Uterus (tissue), 3 donors: ENCODE measurements at regions not wholly inside any gene's neighbourhood (a gene's known extent, or its start where the extent isn't known, plus 50 kb on each side); places are given as distances from the start of the nearest gene placed in this dataset.

ENCODE experiments used
- DNase-seq, 2 donors: peaks; one replicate each; pipeline ENCODE4 v3.0.0-alpha.2; 2019 to 2020
- H3K27ac ChIP-seq, 2 donors: fragments of 200-600 bp; sonication (generic); 1 replicate in 1 of 2; 2 replicates in 1 of 2; pipeline ENCODE4 v1.5.1; 2016 to 2018
- H3K27me3 ChIP-seq, 2 donors: fragments of 200-600 bp; sonication (generic); one replicate each; pipeline ENCODE4 v1.5.1; 2018 to 2019; ENCODE audit warnings: control low read depth in 1 of 2
- H3K36me3 ChIP-seq, 2 donors: fragments of 200-600 bp; sonication (generic); one replicate each; pipeline ENCODE4 v1.5.1; 2019; ENCODE audit warnings: control low read depth in 1 of 2
- H3K4me1 ChIP-seq, 2 donors: fragments of 200-600 bp; sonication (generic); one replicate each; pipeline ENCODE4 v1.5.1; 2018 to 2019; ENCODE audit warnings: control low read depth in 1 of 2
- H3K4me3 ChIP-seq, 2 donors: fragments of 200-600 bp; sonication (generic); 1 replicate in 1 of 2; 2 replicates in 1 of 2; pipeline ENCODE4 v1.5.1; 2018 to 2019; ENCODE audit warnings: mild to moderate bottlenecking in 1 of 2
- H3K9me3 ChIP-seq, 2 donors: fragments of 200-600 bp; sonication (generic); one replicate each; pipeline ENCODE4 v1.5.1; 2019; ENCODE audit warnings: control low read depth in 1 of 2
- CTCF ChIP-seq, 4 experiments: fragments of 200-600 bp in 2 of 4; fragments of 450-650 bp in 2 of 4; sonication (generic) in 2 of 4; IDR thresholded peaks; one replicate each; pipeline ENCODE4 v1.5.1; 2016 to 2019; ENCODE audit warnings: antibody characterized with exemption in 4 of 4, mild to moderate bottlenecking in 2 of 4, moderate library complexity in 1 of 4
- POLR2A ChIP-seq, 2 donors: fragments of 450-650 bp; IDR thresholded peaks; one replicate each; pipeline ENCODE4 v1.6.1; 2016; ENCODE audit warnings: antibody characterized with exemption in 2 of 2, mild to moderate bottlenecking in 1 of 2, moderate library complexity in 1 of 2
- intact Hi-C: fragments of 100-400 bp; cut with DNase I; formaldehyde crosslinking; loops from one replicate; pipeline ENCODE4 v1.15.1; 2023; ENCODE audit warnings: low total_unique reads
- donor health status: DM: yes; HTN: yes; CAD: no.

GRCh38 chr12:107436376-107436775 is 249.2 kb upstream of the PWP1 start:
- intact Hi-C loops = no loop called here
- H3K4me3 ChIP-seq = no peak overlapping the region
- no peak for DNase-seq
- TF ChIP-seq CTCF (IDR thresholded peaks at IDR 0.05) (no peak), POLR2A (IDR thresholded peaks at IDR 0.05) (no peak)
- no peaks in the 10 kb centered on the region for H3K4me1 ChIP-seq
- H3K27ac ChIP-seq = no peak overlapping the region
- no peaks in the 10 kb centered on the region for H3K27me3 ChIP-seq
- no peaks in the 10 kb centered on the region for H3K9me3 ChIP-seq
- H3K36me3 ChIP-seq = no peaks in the 10 kb centered on the region

GRCh38 chr12:107436836-107437235 is 248.8 kb upstream of the PWP1 start:
- no peak for DNase-seq
- no peak for TF ChIP-seq CTCF (IDR thresholded peaks at IDR 0.05)
- TF ChIP-seq POLR2A (IDR thresholded peaks at IDR 0.05) = no peak
- H3K27ac ChIP-seq = no peak overlapping the region
- no peaks in the 10 kb centered on the region for H3K36me3 ChIP-seq
- no peaks in the 10 kb centered on the region for H3K27me3 ChIP-seq
- H3K9me3 ChIP-seq = no peaks in the 10 kb centered on the region
- no peaks in the 10 kb centered on the region for H3K4me1 ChIP-seq
- no peak overlapping the region for H3K4me3 ChIP-seq
- intact Hi-C loops = no loop called here

GRCh38 chr12:107437954-107438353 is 247.6 kb upstream of the PWP1 start:
- intact Hi-C loops = no loop called here
- no peak for DNase-seq
- H3K27ac ChIP-seq = no peak overlapping the region

GRCh38 chr12:107439026-107439738 is 246.4 kb upstream of the PWP1 start:
- intact Hi-C loops = no loop called here
- Histone ChIP-seq H3K36me3 (no peaks in the 10 kb centered on the region), H3K4me3 (no peak overlapping the region), H3K27ac (no peak overlapping the region), H3K4me1 (no peaks in the 10 kb centered on the region), H3K27me3 (no peaks in the 10 kb centered on the region), H3K9me3 (no peaks in the 10 kb centered on the region)
- TF ChIP-seq POLR2A (IDR thresholded peaks at IDR 0.05) (no peak), CTCF (IDR thresholded peaks at IDR 0.05) (no peak)
- no peak for DNase-seq

More at GRCh38 chr12:107437954-107438353, 247.6 kb upstream of the PWP1 start:
- Histone ChIP-seq H3K4me1 (no peaks in the 10 kb centered on the region), H3K9me3 (no peaks in the 10 kb centered on the region), H3K36me3 (no peaks in the 10 kb centered on the region), H3K27me3 (no peaks in the 10 kb centered on the region), H3K4me3 (no peak overlapping the region)
- TF ChIP-seq CTCF (IDR thresholded peaks at IDR 0.05) (no peak), POLR2A (IDR thresholded peaks at IDR 0.05) (no peak)

GRCh38 chr12:107440606-107441005 is 245.0 kb upstream of the PWP1 start:
- Histone ChIP-seq H3K4me3 (no peak overlapping the region), H3K27me3 (no peaks in the 10 kb centered on the region), H3K9me3 (no peaks in the 10 kb centered on the region), H3K36me3 (no peaks in the 10 kb centered on the region), H3K4me1 (no peaks in the 10 kb centered on the region), H3K27ac (no peak overlapping the region)
- TF ChIP-seq POLR2A (IDR thresholded peaks at IDR 0.05) (no peak), CTCF (IDR thresholded peaks at IDR 0.05) (no peak)
- DNase-seq = no peak
- intact Hi-C loops = no loop called here
